Hepatocyte (in vitro differentiated cells): ENCODE measurements at regions not wholly inside any gene's neighbourhood (a gene's known extent, or its start where the extent isn't known, plus 50 kb on each side); places are given as distances from the start of the nearest gene placed in this dataset.

Experiments used
- DNase-seq: peaks from one replicate; pipeline ENCODE4 v3.0.0-alpha.2; 2016; ENCODE audit warnings: low spot score
- H2AFZ ChIP-seq: fragments of 200-600 bp; sonication (generic); 2 replicates; pipeline ENCODE4 v1.6.0; 2016; ENCODE audit warnings: antibody characterized with exemption, mild to moderate bottlenecking
- H3K27ac ChIP-seq: fragments of 200-600 bp; sonication (generic); 2 replicates; pipeline ENCODE4 v1.5.1; 2016; ENCODE audit warnings: mild to moderate bottlenecking
- H3K27me3 ChIP-seq: fragments of 200-600 bp; sonication (generic); 2 replicates; pipeline ENCODE4 v1.6.1; 2016
- H3K36me3 ChIP-seq: fragments of 200-600 bp; sonication (generic); replicated peaks from 2 replicates; pipeline ENCODE4 v1.5.1; 2016; ENCODE audit warnings: low read depth; ENCODE audit not compliant: insufficient read depth
- H3K4me1 ChIP-seq: fragments of 200-600 bp; sonication (generic); 2 replicates; pipeline ENCODE4 v1.5.1; 2016; ENCODE audit warnings: mild to moderate bottlenecking, moderate library complexity; ENCODE audit not compliant: insufficient read depth
- H3K4me2 ChIP-seq: fragments of 200-600 bp; sonication (generic); 2 replicates; pipeline ENCODE4 v1.6.0; 2016
- H3K4me3 ChIP-seq: fragments of 200-600 bp; sonication (generic); 2 replicates; pipeline ENCODE4 v1.5.1; 2016; ENCODE audit warnings: mild to moderate bottlenecking
- H3K79me2 ChIP-seq: fragments of 200-600 bp; sonication (generic); 2 replicates; pipeline ENCODE4 v1.6.0; 2017; ENCODE audit warnings: mild to moderate bottlenecking
- H3K9me2 ChIP-seq: fragments of 200-600 bp; sonication (generic); replicated peaks from 2 replicates; pipeline ENCODE4 v1.6.0; 2017; ENCODE audit warnings: mild to moderate bottlenecking; ENCODE audit not compliant: insufficient read depth
- H3K9me3 ChIP-seq: fragments of 200-600 bp; sonication (generic); 2 replicates; pipeline ENCODE4 v1.5.1; 2016; ENCODE audit warnings: low read depth, mild to moderate bottlenecking
- H4K20me1 ChIP-seq: fragments of 200-600 bp; sonication (generic); 2 replicates; pipeline ENCODE4 v1.6.0; 2016; ENCODE audit warnings: mild to moderate bottlenecking; ENCODE audit not compliant: insufficient read depth, poor library complexity, severe bottlenecking
- EZH2 ChIP-seq: fragments of 200-600 bp; sonication (generic); IDR thresholded peaks from 2 replicates; pipeline ENCODE4 v1.6.1; 2016; ENCODE audit warnings: antibody characterized with exemption, mild to moderate bottlenecking, borderline replicate concordance
- EZH2phosphoT487 ChIP-seq: fragments of 200-600 bp; sonication (generic); IDR thresholded peaks from one replicate; pipeline ENCODE4 v1.6.1; 2018; ENCODE audit warnings: antibody characterized with exemption, mild to moderate bottlenecking, low read depth, moderate library complexity; ENCODE audit not compliant: unreplicated experiment, severe bottlenecking
- WGBS: methylation state at CpG from one replicate; pipeline ENCODE4 v1.1.6; 2016; ENCODE audit warnings: low lambda C conversion rate; ENCODE audit errors: missing lambda C conversion rate; 5-methylcytosine and 5-hydroxymethylcytosine counted together
- TF ChIP-seq, protein P1 (sequence below): fragments of 200-600 bp; sonication (generic); IDR thresholded peaks from 2 replicates; pipeline ENCODE4 v1.5.1; 2016; ENCODE audit warnings: antibody characterized with exemption, mild to moderate bottlenecking; ENCODE audit not compliant: poor library complexity

DNA sequence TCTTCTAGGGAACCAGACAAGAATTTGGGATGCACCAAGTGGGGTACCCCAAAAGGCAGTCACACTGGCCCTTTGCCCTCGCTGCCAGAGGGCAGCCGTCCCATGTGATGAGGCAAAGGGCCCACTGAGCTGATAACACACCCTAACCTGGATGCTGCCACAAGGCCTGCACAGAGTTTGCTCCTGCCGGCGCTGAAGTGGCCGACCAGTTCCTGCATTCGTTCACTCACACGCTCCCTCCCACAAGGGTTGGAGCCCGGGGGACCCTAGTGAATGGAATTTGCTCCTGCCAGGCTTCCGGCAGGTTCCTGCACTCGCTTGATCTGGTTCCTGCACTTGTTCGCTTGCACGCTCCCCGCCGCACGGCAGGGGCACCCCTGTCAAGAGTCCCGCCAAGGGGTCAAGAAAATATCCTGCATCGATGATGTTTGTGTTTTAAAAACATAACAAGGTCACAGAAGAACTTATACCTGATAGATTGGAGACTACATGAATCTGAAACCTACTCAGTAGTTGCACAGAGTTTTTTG lies 296.4 kb upstream of the VCX start:
- H3K4me2 ChIP-seq: no peak overlapping the region
- no peaks in the 10 kb centered on the region for H3K9me2 ChIP-seq

DNA sequence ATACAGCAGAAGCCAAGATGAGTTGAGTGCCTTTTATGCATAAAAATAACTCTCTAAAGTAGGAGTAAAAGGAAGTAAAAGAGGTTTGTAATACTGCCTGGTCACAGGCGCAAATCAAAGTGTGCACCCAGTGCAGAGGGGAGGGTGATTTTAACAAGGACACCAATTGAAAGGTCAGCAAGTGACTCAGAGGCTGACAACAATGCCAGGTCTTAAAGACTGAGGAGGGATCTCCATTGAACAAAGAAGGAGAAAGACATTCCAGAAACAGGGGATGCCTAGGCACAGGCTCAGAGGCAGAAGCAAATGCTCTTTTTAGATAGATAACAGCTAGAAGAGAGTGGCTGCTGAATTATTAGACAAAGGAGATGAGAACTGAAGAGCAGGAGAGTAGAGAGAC lies 297.4 kb upstream of the VCX start:
- Histone ChIP-seq H3K4me2 (no peak overlapping the region), H2AFZ (no peak overlapping the region), H3K27ac (no peak overlapping the region), H3K79me2 (no peaks in the 10 kb centered on the region), H3K9me3 (no peaks in the 10 kb centered on the region), H4K20me1 (no peaks in the 10 kb centered on the region), H3K27me3 (no peaks in the 10 kb centered on the region), H3K36me3 (no peaks in the 10 kb centered on the region), H3K4me1 (no peaks in the 10 kb centered on the region), H3K9me2 (no peaks in the 10 kb centered on the region), H3K4me3 (no peak overlapping the region)
- DNase-seq: no peak
- 85% methylated on average over 1 of the region's 1 CpG for WGBS
- TF ChIP-seq EZH2 (no peak), EZH2phosphoT487 (no peak)
- TF ChIP-seq, protein P1, sequence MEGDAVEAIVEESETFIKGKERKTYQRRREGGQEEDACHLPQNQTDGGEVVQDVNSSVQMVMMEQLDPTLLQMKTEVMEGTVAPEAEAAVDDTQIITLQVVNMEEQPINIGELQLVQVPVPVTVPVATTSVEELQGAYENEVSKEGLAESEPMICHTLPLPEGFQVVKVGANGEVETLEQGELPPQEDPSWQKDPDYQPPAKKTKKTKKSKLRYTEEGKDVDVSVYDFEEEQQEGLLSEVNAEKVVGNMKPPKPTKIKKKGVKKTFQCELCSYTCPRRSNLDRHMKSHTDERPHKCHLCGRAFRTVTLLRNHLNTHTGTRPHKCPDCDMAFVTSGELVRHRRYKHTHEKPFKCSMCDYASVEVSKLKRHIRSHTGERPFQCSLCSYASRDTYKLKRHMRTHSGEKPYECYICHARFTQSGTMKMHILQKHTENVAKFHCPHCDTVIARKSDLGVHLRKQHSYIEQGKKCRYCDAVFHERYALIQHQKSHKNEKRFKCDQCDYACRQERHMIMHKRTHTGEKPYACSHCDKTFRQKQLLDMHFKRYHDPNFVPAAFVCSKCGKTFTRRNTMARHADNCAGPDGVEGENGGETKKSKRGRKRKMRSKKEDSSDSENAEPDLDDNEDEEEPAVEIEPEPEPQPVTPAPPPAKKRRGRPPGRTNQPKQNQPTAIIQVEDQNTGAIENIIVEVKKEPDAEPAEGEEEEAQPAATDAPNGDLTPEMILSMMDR: no peak

More for the DNA sequence above, 296.4 kb upstream of the VCX start:
- Histone ChIP-seq H4K20me1 (no peaks in the 10 kb centered on the region), H3K79me2 (no peaks in the 10 kb centered on the region), H3K27ac (no peak overlapping the region), H2AFZ (no peak overlapping the region), H3K4me3 (no peak overlapping the region), H3K9me3 (no peaks in the 10 kb centered on the region), H3K27me3 (no peaks in the 10 kb centered on the region), H3K36me3 (no peaks in the 10 kb centered on the region), H3K4me1 (no peaks in the 10 kb centered on the region)
- no peak for DNase-seq
- TF ChIP-seq EZH2: no peak
- TF ChIP-seq, protein P1: no peak
- no peak for TF ChIP-seq EZH2phosphoT487
- 87% methylated on average over 17 of the region's 17 CpGs for WGBS

DNA sequence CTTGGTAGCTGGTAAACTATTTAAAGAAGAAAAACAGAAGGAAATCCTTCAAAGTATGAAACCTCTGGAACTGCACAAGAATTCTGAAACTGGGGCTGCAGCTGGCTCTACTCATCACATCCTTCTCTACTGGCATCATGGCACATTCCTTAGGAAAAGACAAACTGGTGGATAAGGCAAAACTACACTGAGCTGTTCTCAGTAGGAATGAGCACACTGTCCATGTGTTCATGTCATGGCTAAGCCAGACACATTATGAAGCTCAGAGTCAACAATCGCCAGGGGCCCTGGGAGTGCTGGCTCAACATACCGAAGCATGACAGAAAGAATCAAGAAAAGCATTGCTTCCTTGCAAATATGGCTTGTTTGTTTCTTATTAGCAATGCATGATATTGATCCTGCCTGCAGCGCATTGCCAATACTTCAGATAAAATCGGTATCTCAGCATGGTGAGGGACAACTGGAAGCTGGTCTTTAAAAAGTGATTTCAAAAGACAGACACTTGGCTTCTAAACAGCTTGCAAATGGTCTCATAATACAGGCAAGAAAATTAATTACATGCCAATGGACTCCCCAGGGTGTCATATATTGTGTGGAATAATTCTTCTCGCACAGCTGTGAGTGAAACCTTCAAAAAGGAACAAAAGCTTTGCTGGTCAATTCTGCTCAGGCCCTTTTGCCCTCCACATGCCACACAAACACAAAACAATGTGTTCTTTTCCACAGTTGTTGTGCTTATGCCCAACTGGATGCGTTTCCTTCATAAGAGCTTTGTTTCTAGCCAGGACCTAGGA lies 300.2 kb upstream of the VCX start:
- no peak overlapping the region for H3K27ac ChIP-seq
- H3K4me3 ChIP-seq: no peak overlapping the region
- no peak for DNase-seq
- TF ChIP-seq EZH2: no peak
- TF ChIP-seq, protein P1: no peak
- no peak for TF ChIP-seq EZH2phosphoT487
- 79% methylated on average over 6 of the region's 6 CpGs for WGBS
- H3K79me2 ChIP-seq: no peaks in the 10 kb centered on the region
- H3K9me2 ChIP-seq: no peaks in the 10 kb centered on the region
- no peak overlapping the region for H3K4me2 ChIP-seq
- no peaks in the 10 kb centered on the region for H3K36me3 ChIP-seq
- H3K9me3 ChIP-seq: no peaks in the 10 kb centered on the region
- no peaks in the 10 kb centered on the region for H3K4me1 ChIP-seq
- no peaks in the 10 kb centered on the region for H3K27me3 ChIP-seq
- no peak overlapping the region for H2AFZ ChIP-seq
- no peaks in the 10 kb centered on the region for H4K20me1 ChIP-seq
